Pulmonary artery endothelial cell (primary cell): ENCODE measurements at regions not wholly inside any gene's neighbourhood (a gene's known extent, or its start where the extent isn't known, plus 50 kb on each side); places are given as distances from the start of the nearest gene placed in this dataset.

Experiments used
- DNase-seq: peaks from one replicate; pipeline ENCODE4 v3.0.0-alpha.2; 2011; ENCODE audit warnings: low read depth, low spot score

DNA sequence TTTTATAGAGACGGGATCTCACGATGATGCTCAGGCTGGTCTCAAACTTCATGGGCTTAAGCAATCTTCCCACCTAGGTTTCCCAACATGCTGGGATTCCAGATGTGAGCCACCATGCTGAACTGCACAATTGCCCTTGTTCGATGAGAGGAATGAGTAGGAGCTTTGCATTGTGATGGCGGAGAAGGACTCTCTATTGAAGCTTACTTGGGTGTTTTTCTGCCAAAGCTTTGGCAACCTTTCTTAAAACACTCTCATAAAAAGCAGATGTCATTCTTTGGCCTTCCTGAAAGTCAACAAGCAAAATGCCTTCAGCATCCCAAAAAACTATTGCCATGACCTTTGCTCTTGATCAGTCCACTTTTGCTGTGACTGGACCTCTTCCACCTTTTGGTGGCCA, 904.8 kb upstream of the TMEM132C start:
- no peak for DNase-seq

- no peak for DNase-seq
Measured at GRCh38 chr12:127363392-127363791, 903.6 kb upstream of the TMEM132C start.

- no peak for DNase-seq
Measured at GRCh38 chr12:127373559-127373958, 893.4 kb upstream of the TMEM132C start.

DNA sequence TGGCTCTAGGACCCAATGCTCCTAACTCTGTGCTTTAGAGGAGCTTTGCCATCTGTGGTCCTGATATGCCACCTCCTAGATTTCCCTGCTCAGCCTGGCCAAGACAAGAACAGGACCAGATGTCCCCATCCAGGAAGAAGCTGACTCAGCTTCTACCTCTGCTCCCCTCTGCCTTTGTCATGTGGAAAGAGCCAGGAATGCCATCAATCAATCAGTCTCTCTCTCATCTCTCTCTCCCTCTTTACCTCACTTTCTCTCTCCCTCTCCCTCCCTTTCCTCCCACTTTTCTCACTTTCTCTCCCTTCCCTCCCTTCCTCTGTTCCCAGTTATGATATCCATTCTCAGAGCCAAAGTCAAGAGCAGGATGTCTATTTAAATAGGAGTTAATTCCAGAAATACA, 892.5 kb upstream of the TMEM132C start:
- no peak for DNase-seq

DNA sequence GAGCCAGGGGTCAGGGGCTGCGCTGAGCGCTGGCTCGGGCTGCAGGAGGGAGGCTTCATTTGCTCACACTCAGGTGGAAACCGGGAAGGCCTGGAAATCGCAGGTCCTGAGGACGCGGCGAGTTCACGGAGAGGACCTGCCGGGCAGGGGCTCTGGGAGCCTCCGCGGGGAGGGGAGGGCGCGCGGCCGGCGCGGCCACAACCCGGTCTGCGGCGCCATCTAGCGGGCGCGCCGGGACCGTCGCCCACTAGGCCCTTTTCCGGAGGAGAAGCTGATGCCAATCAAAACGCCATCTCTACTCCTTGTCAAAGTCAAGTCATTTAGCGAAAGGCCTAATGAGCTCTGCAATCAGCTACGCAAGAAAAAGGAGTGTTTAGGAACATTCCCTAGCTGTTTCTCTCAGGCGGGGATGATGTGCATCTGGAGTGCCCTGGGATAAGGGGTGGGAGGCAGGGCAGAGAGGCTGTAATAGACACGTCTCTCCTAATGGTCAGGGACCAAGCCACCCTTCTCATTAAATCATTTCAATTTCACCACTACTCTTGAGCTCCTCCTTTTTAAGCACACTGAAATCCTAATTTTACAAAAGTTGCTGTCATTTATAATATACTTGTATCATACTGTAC, 885.8 kb upstream of the TMEM132C start:
- DNase-seq = no peak

DNA sequence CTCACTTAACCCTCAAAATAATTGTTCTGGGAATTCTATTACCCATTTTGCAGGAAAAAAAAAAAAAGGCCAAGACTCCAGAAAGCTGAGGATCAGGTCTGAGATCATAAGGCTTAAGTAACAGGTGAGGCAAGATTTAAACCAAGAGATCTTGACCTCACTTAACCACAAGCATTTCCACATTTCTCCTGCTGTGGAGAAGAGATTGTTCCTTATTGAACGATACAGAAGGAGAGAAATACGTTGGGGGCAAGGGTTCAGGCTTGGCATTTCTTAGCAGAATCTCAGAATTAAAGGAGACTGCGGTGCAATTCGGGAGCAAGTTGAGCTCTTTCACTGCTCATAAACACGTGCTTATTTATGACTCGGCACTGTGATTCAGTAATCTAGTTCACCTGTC, 885.3 kb upstream of the TMEM132C start:
- DNase-seq = no peak

DNA sequence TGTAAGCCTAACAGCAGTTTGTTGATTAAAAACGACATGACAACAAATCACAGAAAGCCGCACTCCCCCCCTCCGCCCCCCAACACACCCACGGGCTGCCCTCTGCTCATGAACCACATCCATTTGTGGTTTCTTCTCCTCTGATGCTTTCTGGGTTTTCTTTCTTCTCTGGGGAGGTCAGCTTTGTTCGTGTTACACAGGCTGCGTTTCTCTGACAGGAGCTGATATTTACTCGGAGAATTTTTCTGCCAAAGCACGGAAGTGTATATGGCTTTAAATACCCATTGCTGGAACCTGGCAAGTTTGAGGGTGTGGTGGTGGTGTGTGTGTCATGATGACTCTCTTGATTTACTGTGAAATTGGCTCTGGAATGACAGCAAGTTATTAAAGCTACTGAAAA, 883.7 kb upstream of the TMEM132C start:
- DNase-seq = no peak

- no peak for DNase-seq
Measured at GRCh38 chr12:127386723-127387122, 880.2 kb upstream of the TMEM132C start.

DNA sequence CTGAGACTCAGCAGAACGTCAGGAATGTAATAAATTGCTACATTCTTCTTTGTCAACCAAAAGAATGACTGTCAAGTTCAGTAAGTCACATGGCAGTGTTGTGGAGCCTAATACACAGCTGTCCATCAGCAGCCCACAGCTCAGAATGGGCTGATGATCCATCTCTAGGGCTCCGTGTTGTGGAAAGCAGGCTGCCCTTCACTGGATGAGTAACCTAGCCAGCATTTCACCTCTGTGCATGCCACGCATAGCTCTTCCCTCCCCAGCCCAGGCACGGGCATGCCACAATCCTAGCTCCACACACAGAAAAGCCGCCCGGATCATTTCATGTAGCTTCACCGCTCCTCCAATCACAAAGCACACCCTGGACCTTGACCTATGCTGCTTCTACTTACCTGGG, 878.0 kb upstream of the TMEM132C start:
- DNase-seq = no peak

- no peak for DNase-seq
Measured at GRCh38 chr12:127389923-127390322, 877.0 kb upstream of the TMEM132C start.

GRCh38 chr12:127393465-127393864, 873.5 kb upstream of the TMEM132C start:
- no peak for DNase-seq

DNA sequence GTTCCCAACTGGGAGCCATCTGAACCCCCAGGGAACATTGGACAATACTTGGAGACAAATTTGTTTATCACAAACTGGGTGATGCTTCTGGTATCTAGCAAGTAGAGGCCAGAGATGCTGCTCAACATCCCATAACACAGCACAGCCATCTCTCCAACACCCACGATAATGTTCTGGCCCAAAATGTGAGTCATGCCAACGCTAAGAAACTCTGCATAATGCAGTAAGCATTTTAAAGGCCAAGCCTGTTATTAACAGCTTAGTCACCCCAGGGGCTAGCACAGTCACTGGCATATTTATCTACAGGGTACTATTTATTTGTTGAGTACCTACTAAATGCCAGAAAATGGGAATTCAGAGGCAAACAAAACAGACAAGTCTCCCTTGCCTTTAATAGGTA, 873.1 kb upstream of the TMEM132C start:
- DNase-seq = no peak

DNA sequence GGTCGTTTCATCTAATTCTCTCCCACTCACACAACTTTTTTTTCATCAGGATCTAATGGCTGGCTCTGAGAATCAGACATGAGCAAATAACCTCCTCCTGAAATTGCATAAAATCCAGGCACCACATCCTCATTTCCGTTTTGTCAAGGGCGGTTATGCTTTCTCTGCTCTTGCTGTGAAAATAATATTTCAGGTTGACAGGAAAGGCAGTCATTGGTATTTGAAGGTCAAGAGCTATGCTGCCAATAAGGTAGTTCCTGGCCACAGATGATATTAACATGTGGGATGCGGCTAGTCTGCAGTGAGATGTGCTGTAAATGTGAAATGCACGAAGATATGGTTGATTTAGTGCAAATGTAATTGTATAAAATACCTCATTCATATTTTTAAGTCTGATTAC, 870.2 kb upstream of the TMEM132C start:
- no peak for DNase-seq

GRCh38 chr12:127398016-127398710, 868.8 kb upstream of the TMEM132C start:
- no peak for DNase-seq

GRCh38 chr12:127399451-127399850, 867.5 kb upstream of the TMEM132C start:
- DNase-seq = no peak

- DNase-seq = no peak
Measured at GRCh38 chr12:127400221-127400620, 866.7 kb upstream of the TMEM132C start.

DNA sequence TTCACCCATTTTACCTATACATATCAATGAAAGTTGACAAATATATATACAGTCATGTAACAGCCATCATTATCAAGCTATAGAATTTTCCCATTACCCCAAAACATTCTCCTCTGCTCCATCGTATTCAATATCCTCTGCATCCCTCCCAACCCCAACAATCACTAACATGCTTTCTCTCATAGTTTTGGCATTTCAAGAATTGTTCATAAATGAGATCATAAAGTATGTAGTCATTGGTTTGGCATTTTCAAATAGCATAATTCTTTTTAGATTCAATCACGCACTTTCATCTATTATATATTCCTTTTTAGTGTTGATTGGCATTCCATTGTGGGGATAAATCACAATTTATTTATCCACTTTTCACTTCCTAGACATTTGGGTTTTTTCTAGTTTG, 866.0 kb upstream of the TMEM132C start:
- no peak for DNase-seq

DNA sequence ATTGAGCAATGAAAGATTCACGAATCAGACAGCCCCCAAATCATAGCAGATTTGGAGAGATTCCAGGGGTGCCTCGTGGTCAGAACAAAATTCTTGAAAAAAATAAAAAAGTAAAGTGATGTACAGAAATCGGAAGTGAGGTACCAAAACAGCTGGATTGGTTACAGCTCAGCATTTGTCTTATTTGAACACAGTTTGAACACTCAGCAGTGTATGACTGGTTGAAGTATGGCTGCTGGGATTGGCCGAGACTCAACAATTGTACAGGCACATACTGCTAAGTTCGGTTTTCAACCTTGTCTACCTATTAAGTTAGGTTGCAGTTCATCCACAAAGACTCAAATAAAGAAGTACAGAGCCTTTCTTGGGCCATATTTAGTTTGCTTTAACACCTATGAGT, 865.4 kb upstream of the TMEM132C start:
- DNase-seq = no peak

GRCh38 chr12:127411166-127411915, 855.6 kb upstream of the TMEM132C start:
- no peak for DNase-seq

DNA sequence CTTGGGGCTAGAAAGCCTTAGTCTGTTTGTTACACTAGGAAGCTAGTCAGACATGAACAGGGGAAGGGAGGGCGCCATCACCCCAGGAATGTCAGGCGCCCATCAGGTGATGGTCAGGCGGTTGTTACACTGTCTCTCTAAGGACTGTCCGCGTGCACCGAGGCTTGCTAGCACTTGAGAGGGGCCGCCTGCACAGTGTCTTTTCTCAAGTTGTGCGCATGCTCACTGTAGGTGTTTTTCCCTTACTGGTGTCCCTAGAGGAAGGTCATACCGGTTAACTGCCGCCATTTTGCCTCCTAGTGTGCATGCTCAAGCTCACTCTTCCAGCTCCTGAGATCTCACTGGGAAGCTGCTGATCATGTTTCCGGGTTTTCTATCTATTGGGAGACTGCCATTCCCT, 855.0 kb upstream of the TMEM132C start:
- no peak for DNase-seq

DNA sequence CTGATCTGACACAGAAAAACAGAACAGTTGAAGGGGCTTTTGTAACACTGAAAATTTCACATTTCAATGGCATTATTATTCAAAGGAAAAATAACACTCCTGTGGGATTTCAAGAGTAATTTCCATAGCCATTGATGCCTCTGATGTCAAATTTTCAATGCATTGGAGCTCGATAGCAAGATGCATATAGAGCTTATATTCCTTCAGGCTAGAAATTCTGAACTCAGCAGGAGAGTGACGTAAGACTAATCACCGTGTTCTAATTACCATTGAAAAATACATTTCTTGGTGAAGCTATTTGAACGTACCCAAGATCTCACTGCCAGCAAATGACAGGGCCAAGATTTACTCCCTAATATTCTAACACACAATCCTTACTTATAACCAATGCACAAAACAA, 854.1 kb upstream of the TMEM132C start:
- DNase-seq = no peak

- DNase-seq = no peak
Measured at GRCh38 chr12:127414186-127414585, 852.8 kb upstream of the TMEM132C start.

GRCh38 chr12:127414636-127415035, 852.3 kb upstream of the TMEM132C start:
- no peak for DNase-seq
